Stimulated activated CD4-positive, alpha-beta T cell treated with anti-CD3 and anti-CD28 coated beads, Interleukin-4, amount 100 ng/mL, for 4 hours (primary cell): ENCODE measurements at regions not wholly inside any gene's neighbourhood (a gene's known extent, or its start where the extent isn't known, plus 50 kb on each side); places are given as distances from the start of the nearest gene placed in this dataset.
"Not testable (repeated sequence)": the region's sequence is repeated elsewhere in the genome, so short reads cannot be mapped to it uniquely, and the experiment has no call there.

ENCODE experiments used
- DNase-seq, 2 experiments: peaks; one replicate each; pipeline ENCODE4 v3.0.0-alpha.2; 2020

DNA sequence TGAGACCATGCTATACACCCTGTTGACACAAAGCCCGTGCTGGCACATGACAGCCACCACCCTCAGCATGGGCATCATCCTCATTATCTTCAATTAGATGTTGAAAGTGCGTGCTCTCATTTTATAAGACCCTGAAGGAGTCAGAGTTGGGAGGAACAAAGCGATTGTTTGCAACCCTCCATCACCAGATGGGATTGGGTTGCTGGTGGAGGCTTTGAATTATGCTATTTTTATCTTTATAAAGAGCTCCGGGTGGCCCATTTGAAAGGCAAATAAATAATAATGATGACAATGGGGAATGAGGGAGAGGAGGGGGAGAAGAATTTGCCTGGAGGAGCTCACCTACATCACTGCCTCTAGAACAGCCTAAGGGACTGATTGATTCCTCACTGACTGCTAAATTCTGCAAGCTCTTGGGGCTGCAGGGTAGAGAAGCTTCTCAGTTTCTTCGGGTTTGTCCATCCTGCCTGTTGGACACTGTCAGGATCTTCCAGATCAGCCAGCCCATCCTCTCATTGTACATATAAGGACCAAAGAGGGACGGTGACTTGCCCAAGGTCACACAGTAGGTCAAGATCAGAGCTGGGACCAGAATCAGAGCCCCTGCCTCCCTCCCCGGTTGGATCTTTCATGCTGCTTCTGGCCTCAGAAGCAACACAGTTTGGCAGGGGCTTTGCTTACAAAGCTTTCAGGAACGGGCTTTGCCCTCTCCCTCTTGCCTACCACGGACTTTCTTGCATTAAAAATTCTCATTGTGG, 130.9 kb upstream of the ZBTB40 start:
- no peak for DNase-seq

DNA sequence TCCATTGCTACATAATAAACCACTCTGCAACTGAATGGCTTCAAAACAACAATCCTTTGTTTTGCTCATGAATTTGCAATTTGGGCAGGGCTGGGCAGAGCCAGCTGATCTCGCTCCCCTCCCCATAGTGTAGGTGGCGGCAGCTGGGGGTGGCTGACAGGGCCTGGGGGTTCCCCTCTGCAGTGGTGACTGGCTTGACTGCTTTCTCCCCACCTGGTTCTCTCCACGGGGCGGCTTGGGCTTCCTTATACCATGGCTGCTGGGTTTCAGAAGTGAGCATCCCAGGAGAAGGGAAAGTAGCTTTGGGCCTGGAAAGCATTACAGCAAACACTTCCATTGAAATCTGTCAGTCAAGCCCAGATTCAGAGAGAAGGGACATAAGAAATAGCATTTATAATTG, 129.7 kb upstream of the ZBTB40 start:
- no peak for DNase-seq

DNA sequence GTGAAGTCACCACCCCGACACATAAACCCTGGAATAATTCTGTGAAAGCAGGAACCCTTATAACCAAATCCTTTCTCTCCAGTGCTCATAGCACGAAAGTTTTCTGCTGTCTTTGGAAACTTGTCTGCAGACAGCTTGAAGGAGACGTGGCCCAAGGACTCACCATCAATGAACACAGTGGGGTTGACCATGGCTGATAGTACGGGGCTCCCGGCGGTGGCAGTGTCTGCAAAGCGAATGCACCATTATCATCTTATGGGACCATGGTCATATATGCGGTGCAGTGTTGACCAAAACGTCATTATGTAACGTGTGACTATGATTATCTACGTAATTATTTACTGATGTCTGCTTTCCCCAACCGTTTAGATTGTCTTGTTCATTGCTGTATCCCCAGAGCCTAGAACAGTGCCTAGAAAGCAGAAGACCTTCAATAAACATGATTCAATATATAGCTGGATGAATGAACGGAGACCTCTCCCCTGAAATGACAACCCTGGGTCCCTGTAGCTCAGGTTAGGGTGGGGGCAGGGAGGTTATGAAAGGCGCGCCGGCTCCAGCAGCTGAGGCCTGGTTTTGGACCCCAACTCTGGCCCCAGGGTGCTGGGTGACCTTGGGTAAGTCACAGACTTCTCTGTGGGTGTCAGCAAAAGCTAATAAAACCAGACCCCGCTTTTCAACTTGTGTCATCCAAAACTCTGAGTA, 128.4 kb upstream of the ZBTB40 start:
- no peak for DNase-seq

DNA sequence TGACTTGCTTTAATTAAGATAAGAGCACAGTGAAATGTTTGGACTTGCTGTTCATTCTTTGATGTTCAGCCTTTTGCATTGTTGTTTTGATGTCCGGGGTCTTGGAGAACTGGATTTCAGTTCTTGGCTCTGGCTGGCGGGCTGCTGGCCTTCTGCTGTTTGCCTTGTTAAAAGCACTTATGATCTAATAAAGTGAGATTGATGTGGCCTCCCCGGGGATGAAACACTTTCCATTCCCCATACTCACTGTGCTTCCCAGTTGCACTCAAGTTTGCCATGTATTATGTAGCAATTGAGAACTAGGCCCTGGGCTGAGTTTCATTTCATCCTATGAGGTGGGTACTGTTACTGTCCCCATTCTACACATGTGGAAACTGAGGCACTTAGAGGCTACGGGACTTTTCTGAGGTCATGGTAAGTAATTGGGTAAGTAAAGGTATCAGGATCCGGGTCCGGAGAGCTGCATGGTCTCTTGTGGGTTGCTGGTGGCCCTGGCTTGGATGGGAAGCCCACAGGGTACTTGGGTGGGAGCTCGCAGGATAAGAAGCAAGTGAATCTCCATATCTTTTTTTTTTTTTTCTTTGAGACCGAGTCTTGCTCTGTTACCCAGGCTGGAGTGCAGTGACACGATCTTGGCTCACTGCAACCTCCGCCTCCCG, 127.7 kb upstream of the ZBTB40 start:
- no peak for DNase-seq

DNA sequence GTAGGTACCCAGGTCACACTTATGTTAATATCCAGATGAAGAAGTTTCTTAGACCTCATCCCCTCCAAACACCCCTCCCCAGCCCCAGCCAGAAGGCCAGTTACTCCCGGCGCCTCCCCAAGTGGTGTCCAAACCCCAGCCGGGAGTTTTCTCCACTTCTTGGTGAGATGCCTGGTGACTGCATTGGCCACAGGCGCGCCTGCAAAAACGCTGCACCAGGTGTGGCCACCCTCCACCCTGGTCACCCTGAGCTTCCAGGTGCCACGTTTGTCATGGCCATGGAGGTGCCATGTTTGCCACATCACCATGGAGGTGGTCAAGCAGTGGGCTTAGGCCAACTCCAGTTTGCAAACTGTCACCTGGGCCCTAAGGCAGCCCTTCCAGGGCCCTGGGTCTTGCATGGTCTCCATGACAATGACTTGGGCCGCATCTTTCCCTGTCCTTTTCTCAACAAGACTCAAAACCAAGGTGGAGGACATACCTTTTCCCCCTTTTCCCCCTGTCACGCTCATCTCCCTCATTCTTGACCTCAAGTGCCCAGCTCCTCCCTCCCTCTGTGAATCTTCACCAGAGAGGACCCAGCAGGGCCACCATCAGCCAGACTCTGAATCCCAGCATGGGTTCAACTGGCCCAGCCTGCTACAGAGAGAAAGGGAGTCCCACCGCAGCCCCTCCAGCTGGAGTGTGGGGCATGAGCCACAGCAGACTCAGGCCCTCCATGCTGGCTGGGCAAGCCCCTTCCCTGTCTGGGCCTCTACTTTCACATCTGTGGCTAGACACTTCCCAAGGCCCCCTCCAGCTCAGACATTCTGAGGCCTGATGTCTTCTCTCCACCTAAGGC, 125.9 kb upstream of the ZBTB40 start:
- DNase-seq, result no peak

DNA sequence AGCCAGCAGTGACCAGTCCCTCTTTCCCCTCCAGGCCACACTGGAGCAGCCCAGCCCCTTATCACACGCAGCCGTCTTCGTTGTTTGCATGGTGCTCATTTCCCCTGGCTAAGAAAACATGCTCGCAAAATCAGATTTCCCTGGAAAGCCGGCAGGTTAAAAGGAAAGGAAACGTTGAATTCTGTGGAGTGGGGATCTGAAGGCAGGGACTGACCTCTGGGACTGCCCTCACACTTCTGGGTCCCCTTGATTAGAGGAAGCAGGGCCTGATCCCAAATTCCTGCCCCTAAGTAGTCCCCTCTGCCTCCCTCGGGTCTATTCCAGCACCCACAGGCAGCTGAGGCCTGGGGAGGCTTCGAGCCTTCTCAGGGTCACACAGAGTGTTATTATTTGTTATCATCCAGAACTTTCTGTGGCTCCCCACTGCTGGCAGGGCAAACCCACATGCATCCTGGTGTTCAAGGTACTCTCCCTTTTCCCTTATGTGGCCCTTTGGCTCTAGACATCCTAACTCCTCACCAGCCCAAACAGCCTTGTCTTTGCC, 125.2 kb upstream of the ZBTB40 start:
- DNase-seq, result no peak

DNA sequence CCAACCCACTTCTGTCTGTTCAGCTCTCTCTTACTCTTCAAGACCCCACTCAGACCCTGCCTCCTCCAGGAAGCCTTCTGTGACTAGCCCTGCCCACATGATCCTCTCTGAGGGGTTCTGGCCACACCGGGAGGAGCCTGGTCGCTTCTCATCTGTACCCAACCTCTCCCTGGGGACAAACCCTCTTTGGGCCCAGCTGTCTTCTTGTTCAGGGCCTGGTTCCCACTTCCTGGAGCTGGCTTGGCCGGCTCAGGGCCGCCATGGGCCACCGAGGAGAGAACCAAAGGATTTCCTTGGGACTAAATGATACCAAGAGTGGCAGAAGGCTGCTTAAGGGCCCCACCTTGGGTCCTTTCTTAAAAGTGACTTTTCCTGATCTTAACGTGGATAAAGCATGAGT, 124.7 kb upstream of the ZBTB40 start:
- DNase-seq, result no peak

DNA sequence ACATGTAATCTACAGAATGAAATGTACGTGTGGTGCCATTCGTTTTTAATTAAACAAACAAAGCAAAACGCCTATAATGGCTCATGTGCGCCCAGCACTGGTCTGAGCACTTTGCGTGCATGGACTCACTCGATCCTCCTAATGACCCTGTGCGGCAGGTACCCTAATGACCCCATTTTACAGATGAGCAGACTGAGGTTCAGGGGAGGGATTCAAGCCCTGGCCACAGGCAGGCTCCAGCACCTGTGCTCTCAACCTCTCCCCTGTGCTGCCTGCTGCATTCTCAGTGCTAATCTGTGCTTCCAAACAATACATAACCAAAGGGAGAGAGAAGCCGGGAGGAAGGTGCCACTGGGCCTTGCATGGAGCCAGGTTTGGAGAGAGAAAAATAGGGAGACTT, 124.2 kb upstream of the ZBTB40 start:
- DNase-seq, result no peak

DNA sequence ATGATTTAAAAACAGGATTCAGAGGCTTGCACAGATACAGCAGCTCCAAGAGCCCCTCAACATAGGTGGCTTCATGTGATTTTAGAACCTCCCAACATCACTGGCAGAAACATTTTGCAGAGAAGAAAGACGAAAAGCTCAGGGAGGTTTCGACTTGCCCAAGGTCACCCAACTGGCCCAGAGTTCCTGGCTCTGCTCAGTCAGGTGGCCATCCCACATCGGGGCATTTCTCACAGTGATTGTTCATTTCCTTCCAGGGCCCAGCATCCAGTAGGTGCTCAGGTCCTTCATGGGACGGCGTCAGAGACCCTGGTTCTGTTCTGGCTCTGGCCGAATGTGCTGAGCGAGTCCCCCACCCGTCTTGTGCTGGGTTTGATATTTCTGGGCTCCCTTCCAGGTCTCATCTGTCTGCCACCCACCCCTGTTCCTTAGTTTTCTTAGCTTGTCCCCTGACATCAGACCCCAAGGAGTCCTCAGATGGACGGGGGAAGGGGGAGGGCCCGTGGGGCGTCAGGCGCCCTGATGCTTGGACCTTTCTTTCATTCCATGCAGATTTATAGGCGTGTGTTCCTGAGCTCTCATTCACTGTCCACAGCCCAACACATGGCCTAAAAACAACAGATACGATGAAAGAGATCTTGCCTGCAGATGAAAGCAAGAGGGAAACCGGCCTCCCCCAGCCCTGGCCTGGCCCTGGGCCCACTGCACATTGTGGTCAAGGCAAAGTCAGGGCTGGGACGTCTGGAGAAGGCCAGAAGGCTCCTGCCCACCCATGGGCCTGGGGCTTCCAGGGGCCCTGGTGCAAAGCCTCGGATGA, 123.1 kb upstream of the ZBTB40 start:
- DNase-seq, result no peak

DNA sequence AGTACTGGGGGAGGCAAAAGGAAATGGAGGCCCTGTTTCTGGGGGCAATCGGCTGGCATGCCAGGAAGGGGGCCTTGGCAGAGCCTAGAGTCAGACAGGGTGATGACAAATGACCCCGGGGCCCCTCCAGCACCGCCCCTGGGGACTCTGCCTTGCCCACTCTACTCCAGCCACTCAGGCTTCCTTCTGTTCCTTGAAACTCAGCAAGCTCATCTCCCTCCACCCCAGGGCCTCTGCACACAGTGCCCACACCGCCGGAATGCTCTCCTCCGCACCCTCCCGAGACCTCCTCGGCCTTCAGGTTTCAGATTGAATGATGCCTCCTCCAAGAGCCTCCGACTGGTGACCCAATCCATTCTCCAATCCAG, 122.5 kb upstream of the ZBTB40 start:
- DNase-seq, result no peak

DNA sequence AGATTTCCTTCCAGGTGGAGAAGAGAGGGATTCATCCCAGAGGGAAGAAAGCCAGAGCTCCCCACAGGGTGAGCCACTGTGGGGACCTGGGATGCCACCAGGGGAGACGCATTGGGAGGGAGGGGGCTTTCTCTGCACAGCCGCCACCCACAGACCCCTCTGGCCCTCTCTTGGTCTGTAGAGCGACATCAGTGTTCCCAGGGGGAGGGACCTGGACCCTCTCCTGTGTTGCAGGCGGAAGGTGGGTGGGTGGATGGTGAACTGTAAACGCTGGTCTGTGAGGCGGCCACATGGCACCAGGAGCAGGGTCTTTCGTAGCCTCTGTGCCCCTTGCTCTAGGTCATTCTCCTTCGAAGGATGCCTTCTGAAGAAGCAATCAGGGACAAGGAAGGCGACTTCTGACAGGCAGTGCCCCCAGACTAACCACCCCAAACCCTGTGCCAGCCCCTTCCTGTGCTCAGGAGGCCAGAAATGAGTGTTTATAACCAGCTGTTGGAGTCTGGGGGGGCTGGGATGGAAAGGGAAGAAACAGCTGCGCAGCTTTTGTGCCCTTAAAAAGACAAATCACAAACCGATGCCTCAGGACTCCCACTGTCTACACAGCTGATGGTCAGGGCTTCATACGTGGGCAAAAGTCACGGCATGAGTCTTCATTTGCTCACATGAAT, 121.4 kb upstream of the ZBTB40 start:
- DNase-seq, result no peak

DNA sequence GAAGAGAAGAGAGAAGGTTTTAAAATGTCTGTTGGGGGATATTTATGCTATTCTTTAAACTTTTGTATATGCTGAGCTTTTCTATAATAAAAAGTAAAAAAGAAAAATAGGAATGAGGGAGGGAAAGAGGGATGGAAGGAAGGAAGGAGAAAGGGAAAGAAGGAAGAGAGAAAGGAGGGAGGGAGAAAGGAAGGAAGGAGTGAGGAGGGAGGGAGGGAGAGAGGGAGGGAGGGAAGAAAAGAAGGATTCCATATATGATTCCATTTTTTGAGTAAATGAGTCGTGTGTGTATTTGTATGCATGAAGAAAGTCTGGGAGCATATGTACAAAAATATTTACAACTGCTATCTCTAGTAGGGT, 120.9 kb upstream of the ZBTB40 start:
- no peak for DNase-seq

DNA sequence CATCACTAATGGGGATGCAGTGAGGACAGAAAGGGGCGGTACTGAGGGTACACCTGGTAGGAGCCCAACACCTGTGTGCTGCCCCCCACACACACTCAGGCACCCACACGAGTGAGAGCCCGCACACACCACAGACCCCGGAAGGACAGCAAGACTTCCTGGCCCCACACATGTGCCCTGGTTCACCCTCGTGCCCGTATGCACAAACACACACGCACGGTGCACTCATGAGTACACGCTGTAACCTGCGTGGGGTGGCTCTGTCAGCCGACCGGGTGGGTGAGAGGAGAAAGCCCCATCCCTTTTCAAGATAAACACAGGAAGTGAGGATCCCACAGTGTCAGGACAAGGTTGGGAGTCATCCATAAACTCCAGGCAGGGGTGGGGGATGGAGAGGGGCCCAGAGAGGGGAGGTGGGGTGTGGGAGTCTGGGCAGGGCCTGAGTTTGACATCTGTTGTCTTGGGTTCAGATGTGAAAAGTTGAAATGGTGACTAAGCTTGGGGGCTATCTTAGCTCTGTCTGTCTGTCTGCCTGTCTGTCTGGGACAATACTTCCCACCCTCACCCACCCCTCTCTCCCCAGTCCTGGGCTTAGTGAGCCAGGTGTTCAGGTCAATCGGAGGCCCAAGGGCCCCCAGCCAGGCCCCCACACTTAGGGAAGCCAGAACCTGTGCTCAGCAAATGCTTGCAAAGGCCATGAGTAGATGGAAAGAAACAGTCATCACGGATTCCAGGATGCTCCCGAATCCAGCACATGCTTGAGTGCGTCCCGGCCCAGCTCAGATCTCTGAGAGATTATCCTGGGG, 119.8 kb upstream of the ZBTB40 start:
- no peak for DNase-seq

DNA sequence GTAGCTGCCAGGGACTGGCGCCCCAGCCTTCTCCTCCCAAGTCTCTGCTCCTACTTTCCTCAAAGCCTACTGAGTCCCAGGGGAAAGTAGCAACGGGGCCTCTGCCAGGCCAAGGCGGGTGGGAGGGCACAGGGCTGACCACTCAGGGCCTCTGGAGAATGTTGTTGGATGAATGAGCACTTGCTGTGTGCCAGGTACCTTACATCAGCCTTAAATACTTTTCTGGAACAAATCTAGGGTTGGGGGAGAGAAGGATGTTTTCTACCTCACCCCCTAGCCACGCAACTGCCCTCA, 119.3 kb upstream of the ZBTB40 start:
- DNase-seq, result no peak

DNA sequence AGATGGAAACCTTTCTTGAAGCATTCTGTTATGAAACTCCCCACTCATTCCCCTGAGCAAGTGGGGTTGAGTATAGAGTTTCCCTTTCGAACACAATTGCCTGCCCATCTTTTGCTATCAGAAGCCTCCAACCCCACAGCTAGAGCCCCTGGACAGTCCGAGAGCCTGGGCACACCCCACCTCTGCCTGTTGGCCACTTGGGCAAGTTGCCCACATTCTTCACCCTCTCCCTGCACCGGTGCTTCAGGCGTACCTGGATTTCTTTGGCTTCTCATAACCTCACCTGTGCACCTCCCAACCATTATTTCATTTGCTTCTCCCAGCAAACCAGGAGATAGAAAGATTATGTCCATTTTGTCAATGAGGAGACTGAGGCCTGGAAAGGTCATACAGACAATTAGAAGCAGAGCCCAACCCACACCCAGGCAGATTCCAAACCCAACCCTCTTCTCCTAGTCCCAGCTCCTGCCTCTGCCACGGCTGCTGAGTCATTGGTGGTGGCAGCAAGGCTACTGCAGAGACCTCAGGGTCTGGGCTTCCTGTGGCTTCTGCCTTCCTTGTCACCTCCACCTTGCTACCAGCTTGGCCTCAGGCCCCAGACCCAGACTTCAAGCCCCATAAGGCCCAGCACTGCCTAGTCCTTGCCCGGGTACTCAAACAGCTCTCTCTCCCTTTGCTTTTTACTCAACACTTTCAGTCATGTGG, 118.7 kb upstream of the ZBTB40 start:
- no peak for DNase-seq

DNA sequence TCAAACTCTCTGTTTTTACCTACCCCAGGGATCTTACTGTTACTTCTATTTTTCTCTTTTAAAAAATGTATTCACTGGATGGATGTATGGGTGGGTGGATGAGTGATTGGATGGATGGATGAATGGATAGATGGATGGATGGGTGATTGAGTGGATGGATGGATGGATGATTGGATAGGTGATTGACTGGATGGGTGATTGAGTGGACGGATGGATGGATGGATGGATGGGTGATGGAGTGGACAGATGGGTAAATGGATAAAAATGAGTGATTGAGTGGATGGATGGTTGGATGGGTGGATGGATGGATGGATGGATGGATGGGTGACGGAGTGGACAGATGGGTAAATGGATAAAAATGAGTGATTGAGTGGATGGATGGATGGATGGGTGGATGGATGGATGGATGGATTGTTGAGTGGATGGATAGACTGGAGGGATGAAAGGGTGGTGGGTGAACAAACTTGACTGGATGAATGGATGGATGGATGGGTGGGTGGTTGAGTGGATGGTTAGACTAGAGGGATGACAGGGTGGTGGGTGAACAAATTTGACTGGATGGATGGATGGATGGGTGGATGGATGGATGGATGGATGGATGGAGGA, 118.0 kb upstream of the ZBTB40 start:
- DNase-seq, result no peak

DNA sequence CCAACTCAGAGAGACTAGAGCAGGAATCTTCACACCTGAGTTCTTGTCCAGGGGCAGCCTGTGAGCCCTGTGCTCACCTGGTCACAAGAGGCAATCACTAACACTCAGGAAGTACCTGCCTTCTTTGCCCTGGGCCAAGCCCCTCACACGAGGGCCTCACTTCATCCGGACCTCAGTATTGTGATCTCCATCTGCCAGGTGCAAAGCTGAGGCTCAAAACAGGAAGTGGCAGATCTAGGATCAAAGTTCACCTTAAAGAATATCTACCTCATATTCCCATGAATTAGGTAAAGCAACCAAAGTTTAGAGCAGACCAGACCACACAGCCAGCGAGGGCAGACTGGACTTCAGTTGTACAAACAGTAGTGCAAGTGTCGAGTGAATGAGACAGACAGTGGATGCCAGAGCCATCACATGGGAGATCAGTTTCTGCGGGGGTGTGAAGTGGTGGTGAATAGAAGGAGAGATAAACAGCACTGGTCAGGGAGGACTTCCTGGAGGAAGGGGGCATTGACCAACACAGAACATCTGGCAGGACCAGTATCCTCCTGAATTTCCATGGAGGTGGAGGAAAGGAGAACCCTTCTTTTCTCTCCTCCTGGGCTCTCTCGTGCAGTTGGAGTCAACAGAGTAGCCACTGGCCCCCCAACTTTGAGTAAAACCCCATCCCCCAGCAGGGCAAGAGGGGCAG, 116.6 kb upstream of the ZBTB40 start:
- DNase-seq, result no peak

DNA sequence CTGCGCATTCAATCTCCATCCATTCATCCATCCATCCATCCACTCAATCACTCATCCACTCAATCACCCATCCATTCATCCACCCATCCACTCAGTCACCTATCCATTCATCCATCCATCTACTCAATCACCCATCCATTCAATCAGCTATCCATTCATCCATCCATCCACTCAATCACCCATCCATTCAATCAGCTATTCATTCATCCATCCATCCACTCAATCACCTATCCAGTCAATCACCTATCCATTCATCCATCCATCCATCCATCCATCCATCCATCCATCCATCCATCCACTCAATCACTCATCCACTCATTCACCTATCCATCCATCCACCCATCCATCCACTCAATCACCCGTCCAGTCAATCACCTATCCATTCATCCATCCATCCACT, 115.4 kb upstream of the ZBTB40 start:
- not testable (repeated sequence) for DNase-seq
